Transverse colon (tissue), 4 donors: ENCODE measurements at regions not wholly inside any gene's neighbourhood (a gene's known extent, or its start where the extent isn't known, plus 50 kb on each side); places are given as distances from the start of the nearest gene placed in this dataset.

Experiments
- DNase-seq: peaks from one replicate; pipeline ENCODE4 v3.0.0-alpha.2; 2019
- H3K27ac ChIP-seq, 4 donors: fragments of 200-600 bp; sonication (generic); 2 replicates each; pipeline ENCODE4 v1.5.1; 2016 to 2018; ENCODE audit warnings: inconsistent platforms in 4 of 4
- H3K27me3 ChIP-seq: fragments of 200-600 bp; sonication (generic); 2 replicates; pipeline ENCODE4 v1.5.1; 2017; ENCODE audit warnings: inconsistent platforms
- H3K36me3 ChIP-seq, 4 donors: fragments of 200-600 bp; sonication (generic); 2 replicates each; pipeline ENCODE4 v1.5.1; 2017 to 2019; ENCODE audit warnings: inconsistent platforms in 4 of 4
- H3K4me1 ChIP-seq, 4 donors: fragments of 200-600 bp; sonication (generic); 2 replicates each; pipeline ENCODE4 v1.5.1; 2017 to 2020; ENCODE audit warnings: inconsistent platforms in 4 of 4
- H3K4me3 ChIP-seq, 4 donors: fragments of 200-600 bp; sonication (generic); 1 replicate in 1 of 4; 2 replicates in 3 of 4; pipeline versions ENCODE4 v1.5.1 to v1.6.1; 2017 to 2019; ENCODE audit warnings: inconsistent platforms in 4 of 4
- H3K9me3 ChIP-seq, 2 donors: fragments of 200-600 bp; sonication (generic); 2 replicates each; pipeline ENCODE4 v1.5.1; 2017 to 2019; ENCODE audit warnings: inconsistent platforms in 2 of 2
- CTCF ChIP-seq, 5 experiments: fragments of 200-600 bp in 3 of 5; fragments of 450-650 bp in 2 of 5; sonication (generic) in 3 of 5; IDR thresholded peaks; 1 replicate in 2 of 5; 2 replicates in 3 of 5; pipeline ENCODE4 v1.5.1; 2016 to 2017; ENCODE audit warnings: antibody characterized with exemption in 5 of 5, inconsistent platforms in 3 of 5, mild to moderate bottlenecking in 2 of 5, moderate library complexity in 1 of 5
- EP300 ChIP-seq: sonication (generic); formaldehyde crosslinking; IDR thresholded peaks from one replicate; pipeline ENCODE4 v1.6.1; 2017; ENCODE audit warnings: antibody characterized with exemption, low read depth
- POLR2A ChIP-seq: fragments of 450-650 bp; IDR thresholded peaks from one replicate; pipeline ENCODE4 v1.6.1; 2016; ENCODE audit warnings: antibody characterized with exemption, mild to moderate bottlenecking, moderate library complexity
- POLR2AphosphoS5 ChIP-seq, 3 donors: sonication (generic); formaldehyde crosslinking; IDR thresholded peaks; one replicate each; pipeline ENCODE4 v1.6.1; 2016; ENCODE audit warnings: antibody characterized with exemption in 3 of 3
- WGBS, 2 donors: methylation state at CpG; one replicate each; pipeline ENCODE4 v1.1.5; 2018; ENCODE audit warnings: low coverage in 1 of 2; 5-methylcytosine and 5-hydroxymethylcytosine counted together
- in situ Hi-C, 4 donors: fragments of 200-750 bp; cut with MboI; loops; one replicate each; pipeline versions ENCODE4 v1.15.0 to v1.15.1; 2017; ENCODE audit warnings: low sequenced_read_pairs in 3 of 4, low pct_ligation_motif_present in 1 of 4, low pct_unique_long_range_greater_than_20kb in 1 of 4
- intact Hi-C: fragments of 100-400 bp; cut with DNase I; formaldehyde crosslinking; loops from one replicate; pipeline ENCODE4 v1.15.1; 2023; ENCODE audit warnings: low total_unique reads

DNA sequence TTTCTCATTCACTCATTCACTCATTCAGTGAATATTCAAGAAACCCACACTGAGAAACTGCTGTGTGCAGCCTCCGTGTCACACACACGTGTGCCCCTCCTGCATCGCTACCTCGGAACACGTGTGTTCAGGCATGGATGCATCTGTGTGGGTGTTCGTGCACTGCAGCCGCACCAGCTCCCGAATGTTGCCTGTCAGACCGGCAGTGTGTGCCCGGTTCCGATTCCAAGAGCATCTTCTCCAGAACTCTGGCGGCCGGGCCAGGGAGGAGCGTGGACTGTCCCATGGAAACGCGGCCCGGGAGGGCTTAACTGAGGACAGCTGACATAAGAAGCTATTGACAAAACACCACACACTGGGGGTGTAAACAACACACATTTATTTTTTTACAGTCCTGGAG is 216.0 kb downstream of the DLL1 start:
- no peak overlapping the region for H3K27ac ChIP-seq
- no peaks in the 10 kb centered on the region for H3K9me3 ChIP-seq
- in situ Hi-C loops (no loop called here), intact Hi-C loops (no loop called here)
- TF ChIP-seq POLR2AphosphoS5 (IDR thresholded peaks at IDR 0.05) (no peak), POLR2A (no peak), EP300 (no peak), CTCF (IDR thresholded peaks at IDR 0.05) (no peak)
- no peaks in the 10 kb centered on the region for H3K36me3 ChIP-seq
- H3K4me3 ChIP-seq = no peak overlapping the region
- peaks cover 0 to 5% (median 0%) of the 10 kb centered on the region in 4 donors for H3K4me1 ChIP-seq
- H3K27me3 ChIP-seq = no peaks in the 10 kb centered on the region
- DNase-seq = peak; percentile 7
- 94 to 100% methylated on average over 3 to 16 of the region's 17 CpGs for WGBS, 2 donors

GRCh38 chr6:170074435-170074834 is 216.4 kb downstream of the DLL1 start:
- in situ Hi-C loops (no loop called here), intact Hi-C loops (no loop called here)
- Histone ChIP-seq H3K27ac (no peak overlapping the region), H3K4me1 (peaks cover 0 to 5% (median 0%) of the 10 kb centered on the region in 4 donors), H3K9me3 (no peaks in the 10 kb centered on the region), H3K27me3 (no peaks in the 10 kb centered on the region), H3K4me3 (no peak overlapping the region), H3K36me3 (no peaks in the 10 kb centered on the region)
- peak; percentile 3 for DNase-seq
- TF ChIP-seq POLR2A = no peak
- TF ChIP-seq EP300 = no peak
- no peak for TF ChIP-seq POLR2AphosphoS5 (IDR thresholded peaks at IDR 0.05)
- 93% methylated on average over 6 of the region's 6 CpGs for WGBS, 2 donors

- TF ChIP-seq EP300 (no peak), CTCF (IDR thresholded peaks at IDR 0.05) (no peak), POLR2A (no peak), POLR2AphosphoS5 (IDR thresholded peaks at IDR 0.05) (no peak)
- no peak overlapping the region for H3K4me3 ChIP-seq
- H3K27ac ChIP-seq = no peak overlapping the region
- WGBS, 2 donors = 76% methylated on average over 13 of the region's 13 CpGs; no CpG with 5 or more reads in 1 of the 2 donors
- H3K4me1 ChIP-seq = peaks cover 0 to 5% (median 0%) of the 10 kb centered on the region in 4 donors
- no peaks in the 10 kb centered on the region for H3K36me3 ChIP-seq
- intact Hi-C loops (no loop called here), in situ Hi-C loops (no loop called here)
- no peaks in the 10 kb centered on the region for H3K27me3 ChIP-seq
- peak; percentile 2 for DNase-seq
- no peaks in the 10 kb centered on the region for H3K9me3 ChIP-seq
Observed at GRCh38 chr6:170073846-170074245, 217.0 kb downstream of the DLL1 start.

DNA sequence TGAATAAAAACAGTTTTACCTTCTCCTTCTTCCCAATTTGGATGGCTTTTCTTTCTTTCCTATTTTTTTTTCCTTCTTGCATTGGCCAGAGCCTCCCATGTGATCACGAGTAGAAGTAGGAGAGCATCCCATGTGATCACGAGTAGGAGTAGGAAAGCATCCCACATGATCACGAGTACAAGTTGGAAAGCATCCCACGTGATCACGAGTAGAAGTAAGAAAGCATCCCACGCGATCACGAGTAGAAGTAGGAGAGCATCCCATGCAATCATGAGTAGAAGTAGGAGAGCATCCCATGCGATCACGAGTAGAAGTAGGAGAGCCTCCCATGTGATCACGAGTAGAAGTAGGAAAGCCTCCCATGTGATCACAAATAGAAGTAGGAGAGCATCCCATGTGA is 218.6 kb downstream of the DLL1 start:
- no peak for TF ChIP-seq POLR2AphosphoS5 (IDR thresholded peaks at IDR 0.05)
- TF ChIP-seq EP300 = no peak
- no peak for TF ChIP-seq POLR2A
- TF ChIP-seq CTCF (IDR thresholded peaks at IDR 0.05) = no peak
- H3K4me3 ChIP-seq = no peak overlapping the region
- no peaks in the 10 kb centered on the region for H3K27me3 ChIP-seq
- in situ Hi-C loops = no loop called here
- intact Hi-C loops = no loop called here
- no peaks in the 10 kb centered on the region for H3K9me3 ChIP-seq
- no peak overlapping the region for H3K27ac ChIP-seq
- no peaks in the 10 kb centered on the region for H3K36me3 ChIP-seq
- 82 to 85% methylated on average over 11 of the region's 11 CpGs for WGBS, 2 donors
- DNase-seq = no peak
- peaks cover 0 to 5% (median 0%) of the 10 kb centered on the region in 4 donors for H3K4me1 ChIP-seq

DNA sequence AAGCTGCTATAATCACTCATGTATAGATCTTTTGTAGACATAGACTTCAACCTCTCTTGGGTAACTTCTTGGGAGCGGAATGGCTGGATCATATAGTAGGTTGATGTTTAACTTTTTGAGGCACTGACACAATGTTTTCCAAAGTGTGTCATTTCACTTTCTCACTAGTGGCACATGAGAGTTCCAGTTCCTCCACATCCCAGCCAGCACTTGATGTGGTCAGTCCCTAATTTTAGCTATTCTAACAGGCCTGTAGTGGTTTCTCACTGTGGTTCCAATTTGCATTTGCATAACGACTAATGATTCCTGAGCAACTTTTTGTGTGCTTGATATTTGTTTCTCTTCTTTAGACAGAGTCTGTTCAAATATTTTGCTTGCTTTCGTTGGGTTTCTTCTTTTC is 221.3 kb downstream of the DLL1 start:
- intact Hi-C loops = no loop called here
- in situ Hi-C loops = no loop called here
- no peaks in the 10 kb centered on the region for H3K4me1 ChIP-seq
- no peak overlapping the region for H3K4me3 ChIP-seq
- H3K27ac ChIP-seq = no peak overlapping the region
- no peaks in the 10 kb centered on the region for H3K9me3 ChIP-seq
- no peaks in the 10 kb centered on the region for H3K27me3 ChIP-seq
- H3K36me3 ChIP-seq = no peaks in the 10 kb centered on the region
- TF ChIP-seq CTCF (IDR thresholded peaks at IDR 0.05) (no peak), POLR2A (no peak), EP300 (no peak), POLR2AphosphoS5 (IDR thresholded peaks at IDR 0.05) (no peak)
- no peak for DNase-seq
- 71 to 91% methylated on average over 2 to 3 of the region's 3 CpGs for WGBS, 2 donors
